ENCODE measurements at regions not wholly inside any gene's neighbourhood (a gene's known extent, or its start where the extent isn't known, plus 50 kb on each side); places are given as distances from the start of the nearest gene placed in this dataset.

DNA sequence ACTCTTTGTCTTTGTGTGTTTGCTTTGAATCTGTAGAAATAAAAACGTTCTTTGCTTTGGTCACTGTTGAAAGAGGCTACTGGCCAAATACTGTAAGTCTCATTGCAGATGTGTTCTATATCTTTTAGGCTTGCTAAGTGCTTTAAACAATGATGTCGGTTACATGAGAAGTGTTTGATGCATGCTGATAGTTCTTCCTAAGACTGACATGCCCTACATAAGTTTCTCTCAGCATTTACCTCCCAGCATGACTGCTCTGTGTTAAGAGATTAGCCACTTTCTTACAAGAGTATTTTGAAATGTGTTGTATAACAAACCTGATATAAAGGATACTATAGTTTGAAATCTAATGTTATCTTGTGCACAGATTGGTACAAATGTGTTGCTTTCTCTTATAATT lies 1088.7 kb downstream of the NSUN3 start:
- no peaks in the 10 kb centered on the region for H3K4me1 Mint-ChIP-seq
- no peak overlapping the region for H3K4me3 Mint-ChIP-seq
- no peaks in the 10 kb centered on the region for H3K9me3 Mint-ChIP-seq
- intact Hi-C loops (cut with micrococcal nuclease) = no loop called here
- no peak overlapping the region for H3K27ac Mint-ChIP-seq
- H3K36me3 Mint-ChIP-seq (ENCODE audit: low read depth) = no peaks in the 10 kb centered on the region
- H3K27me3 Mint-ChIP-seq = no peaks in the 10 kb centered on the region
- DNase-seq = no peak

DNA sequence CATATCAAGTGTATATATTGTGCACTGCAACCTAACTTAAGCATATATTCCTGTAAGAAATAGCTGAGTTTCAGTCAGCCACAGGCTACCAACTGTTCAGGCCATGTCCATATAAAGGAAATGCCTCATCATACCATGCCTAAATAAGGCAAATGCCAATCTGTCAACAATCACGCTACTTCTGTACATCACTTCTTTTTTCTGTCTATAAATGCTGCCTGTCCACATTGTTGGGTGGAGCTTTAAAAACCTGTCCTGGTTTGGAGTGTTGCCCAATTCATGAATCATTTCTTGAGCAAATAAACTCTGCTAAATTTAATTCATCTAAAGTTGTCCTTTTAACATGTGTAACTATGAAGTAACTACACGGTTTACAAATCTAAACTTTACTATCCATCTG lies 1091.9 kb downstream of the NSUN3 start:
- H3K36me3 Mint-ChIP-seq (ENCODE audit: low read depth) = no peaks in the 10 kb centered on the region
- peaks cover 8% of the 10 kb centered on the region for H3K9me3 Mint-ChIP-seq
- no peak for DNase-seq
- H3K27ac Mint-ChIP-seq = no peak overlapping the region
- no peaks in the 10 kb centered on the region for H3K27me3 Mint-ChIP-seq
- intact Hi-C loops (cut with micrococcal nuclease) = no loop called here
- H3K4me1 Mint-ChIP-seq = no peaks in the 10 kb centered on the region
- no peak overlapping the region for H3K4me3 Mint-ChIP-seq

DNA sequence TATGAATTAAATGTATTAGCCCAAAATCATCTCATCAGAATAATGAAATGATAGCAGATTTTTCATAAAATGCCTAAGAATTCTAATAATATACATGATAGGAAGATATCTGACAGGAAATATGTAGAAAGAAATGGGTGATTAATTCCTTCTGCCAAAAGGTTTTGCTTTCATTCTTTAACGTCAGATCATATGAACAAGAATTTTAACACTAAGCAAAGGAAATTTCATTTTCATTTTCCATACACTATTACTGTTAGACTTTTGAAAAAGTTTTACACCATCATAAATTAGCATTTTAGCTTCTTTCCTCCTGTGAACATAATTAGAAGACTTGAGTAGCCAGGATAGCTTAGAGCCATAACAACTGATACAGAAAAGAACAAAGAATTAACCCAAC lies 1099.9 kb downstream of the NSUN3 start:
- no peak for DNase-seq
- H3K4me1 Mint-ChIP-seq = no peaks in the 10 kb centered on the region
- intact Hi-C loops (cut with micrococcal nuclease) = no loop called here
- H3K36me3 Mint-ChIP-seq (ENCODE audit: low read depth) = no peaks in the 10 kb centered on the region
- no peak overlapping the region for H3K27ac Mint-ChIP-seq
- H3K27me3 Mint-ChIP-seq = no peaks in the 10 kb centered on the region
- H3K9me3 Mint-ChIP-seq = peaks cover 8% of the 10 kb centered on the region
- H3K4me3 Mint-ChIP-seq = no peak overlapping the region

DNA sequence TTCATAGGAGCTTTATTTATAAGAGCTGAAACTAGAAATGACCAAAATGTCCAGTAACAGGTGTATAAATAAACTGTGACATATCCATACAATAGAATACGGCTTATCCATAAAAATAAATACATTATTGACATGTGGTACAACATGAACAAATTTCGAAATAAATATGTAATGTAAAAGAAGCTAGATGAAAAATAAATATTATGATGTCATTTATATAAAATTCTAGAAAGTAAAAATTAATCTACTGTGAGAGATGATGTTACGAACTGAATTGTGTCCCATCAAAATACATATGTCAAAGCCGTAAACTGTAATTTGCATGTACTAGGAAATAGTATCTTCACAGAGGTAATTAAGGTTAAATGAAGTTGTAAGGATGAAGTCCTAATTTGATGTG lies 1104.9 kb downstream of the NSUN3 start:
- Mint-ChIP-seq H3K27ac (no peak overlapping the region), H3K4me1 (no peaks in the 10 kb centered on the region), H3K9me3 (peaks cover 5% of the 10 kb centered on the region), H3K27me3 (no peaks in the 10 kb centered on the region), H3K36me3 (ENCODE audit: low read depth) (no peaks in the 10 kb centered on the region), H3K4me3 (no peak overlapping the region)
- DNase-seq = no peak
- intact Hi-C loops (cut with micrococcal nuclease) = no loop called here

DNA sequence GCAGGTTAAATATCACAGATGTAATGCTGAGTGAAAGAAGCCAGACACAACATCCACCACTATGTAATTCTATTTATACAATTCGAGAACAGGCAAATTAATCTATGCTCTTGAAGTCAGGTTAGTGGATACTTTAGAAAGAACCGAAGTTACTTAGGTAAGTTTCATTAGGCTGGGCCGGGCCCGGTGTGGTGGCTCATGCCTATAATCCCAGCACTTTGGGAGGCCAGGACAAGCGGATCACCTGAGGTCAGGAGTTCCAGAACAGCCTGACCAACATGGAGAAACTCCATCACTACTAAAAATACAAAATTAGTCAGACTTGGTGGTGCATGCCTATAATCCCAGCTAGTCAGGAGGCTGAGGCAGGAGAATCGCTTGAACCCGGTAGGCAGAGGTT lies 1105.7 kb downstream of the NSUN3 start:
- H3K27me3 Mint-ChIP-seq = no peaks in the 10 kb centered on the region
- no peaks in the 10 kb centered on the region for H3K36me3 Mint-ChIP-seq (ENCODE audit: low read depth)
- peaks cover 5% of the 10 kb centered on the region for H3K9me3 Mint-ChIP-seq
- H3K27ac Mint-ChIP-seq = no peak overlapping the region
- H3K4me1 Mint-ChIP-seq = no peaks in the 10 kb centered on the region
- no peak for DNase-seq
- intact Hi-C loops (cut with micrococcal nuclease) = no loop called here
- H3K4me3 Mint-ChIP-seq = no peak overlapping the region

DNA sequence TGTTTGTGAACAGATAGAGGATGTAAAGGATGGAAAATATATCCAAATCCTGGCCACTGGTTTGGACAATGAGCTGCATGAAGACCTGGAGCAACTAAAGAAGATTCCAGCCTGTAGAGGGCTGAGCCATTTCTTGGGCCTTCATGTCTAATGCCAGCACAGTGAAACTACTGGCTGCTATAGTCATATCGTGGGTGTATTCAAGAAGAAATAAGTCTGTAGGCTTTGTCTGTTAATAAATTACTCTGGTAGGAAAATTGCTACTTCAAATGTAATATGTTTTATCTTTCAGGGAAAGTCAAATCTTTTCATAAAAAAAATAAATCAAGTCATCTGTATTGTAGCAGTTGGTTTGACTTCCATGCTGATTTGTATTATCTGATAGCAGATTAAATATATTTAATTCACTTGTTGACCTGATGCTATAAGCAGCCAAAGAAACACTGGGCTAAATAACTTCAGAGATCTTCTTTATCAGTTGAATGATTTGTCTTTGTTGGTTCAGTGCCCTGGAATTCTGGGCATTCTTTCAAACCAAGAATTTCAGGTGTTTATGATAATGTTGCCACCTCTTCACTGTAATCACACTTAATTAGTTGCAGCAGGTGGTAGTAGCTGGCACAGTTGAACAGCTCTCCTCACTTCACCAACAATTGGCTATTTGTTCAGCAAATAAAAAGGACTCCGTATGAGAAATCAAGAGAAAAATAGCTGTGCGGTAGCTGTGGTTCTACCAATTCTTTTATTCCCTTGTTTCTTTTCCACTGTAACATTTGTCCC lies 1109.5 kb downstream of the NSUN3 start:
- no peaks in the 10 kb centered on the region for H3K27me3 Mint-ChIP-seq
- intact Hi-C loops (cut with micrococcal nuclease) = no loop called here
- H3K4me1 Mint-ChIP-seq = no peaks in the 10 kb centered on the region
- H3K4me3 Mint-ChIP-seq = no peak overlapping the region
- no peak for DNase-seq
- H3K9me3 Mint-ChIP-seq = peaks cover 5% of the 10 kb centered on the region
- H3K36me3 Mint-ChIP-seq (ENCODE audit: low read depth) = no peaks in the 10 kb centered on the region
- H3K27ac Mint-ChIP-seq = no peak overlapping the region

DNA sequence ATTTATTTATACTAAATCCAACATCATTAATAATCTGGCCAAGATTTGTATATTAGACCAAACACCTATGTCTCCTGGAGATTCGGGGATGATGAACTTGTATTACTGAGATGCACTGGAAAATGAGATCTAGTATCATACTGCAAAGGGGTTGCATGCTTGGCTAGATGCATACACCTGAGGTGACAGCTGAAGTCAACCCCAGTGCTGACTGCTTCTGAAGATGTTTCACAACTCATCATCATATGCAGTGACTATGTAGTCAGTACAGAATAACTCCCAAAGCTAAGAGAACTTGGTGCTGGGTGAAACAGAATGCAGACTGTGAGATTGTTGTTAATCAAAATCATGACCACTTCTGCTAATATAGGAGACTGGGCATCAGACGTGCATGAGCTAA lies 1114.2 kb downstream of the NSUN3 start:
- H3K36me3 Mint-ChIP-seq (ENCODE audit: low read depth) = no peaks in the 10 kb centered on the region
- H3K27ac Mint-ChIP-seq = no peak overlapping the region
- no peaks in the 10 kb centered on the region for H3K4me1 Mint-ChIP-seq
- no peak overlapping the region for H3K4me3 Mint-ChIP-seq
- intact Hi-C loops (cut with micrococcal nuclease) = no loop called here
- peaks cover 2% of the 10 kb centered on the region for H3K9me3 Mint-ChIP-seq
- no peaks in the 10 kb centered on the region for H3K27me3 Mint-ChIP-seq
- DNase-seq = no peak

DNA sequence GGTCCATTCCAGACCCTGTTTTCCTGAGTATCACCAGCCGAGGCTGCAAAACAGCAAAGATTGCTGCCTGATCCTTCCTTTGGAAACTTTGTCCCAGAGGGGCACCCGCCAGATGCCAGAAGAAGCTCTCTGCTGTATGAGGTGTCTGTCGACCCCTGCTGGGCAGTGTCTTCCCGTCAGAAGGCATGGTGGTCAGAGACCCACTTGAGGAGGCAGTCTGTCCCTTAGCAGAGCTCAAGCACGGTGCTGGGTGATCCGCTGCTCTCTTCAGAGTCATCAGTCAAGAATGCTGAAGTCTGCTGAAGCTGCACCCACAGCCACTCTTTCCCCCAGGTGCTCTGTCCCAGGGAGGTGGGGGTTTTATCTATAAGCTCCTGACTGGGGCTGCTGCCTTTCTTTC lies 1121.2 kb downstream of the NSUN3 start:
- Mint-ChIP-seq H3K36me3 (ENCODE audit: low read depth) (no peaks in the 10 kb centered on the region), H3K27me3 (no peaks in the 10 kb centered on the region), H3K4me1 (no peaks in the 10 kb centered on the region), H3K4me3 (no peak overlapping the region), H3K9me3 (peaks cover 2% of the 10 kb centered on the region), H3K27ac (no peak overlapping the region)
- intact Hi-C loops (cut with micrococcal nuclease) = no loop called here
- DNase-seq = no peak

DNA sequence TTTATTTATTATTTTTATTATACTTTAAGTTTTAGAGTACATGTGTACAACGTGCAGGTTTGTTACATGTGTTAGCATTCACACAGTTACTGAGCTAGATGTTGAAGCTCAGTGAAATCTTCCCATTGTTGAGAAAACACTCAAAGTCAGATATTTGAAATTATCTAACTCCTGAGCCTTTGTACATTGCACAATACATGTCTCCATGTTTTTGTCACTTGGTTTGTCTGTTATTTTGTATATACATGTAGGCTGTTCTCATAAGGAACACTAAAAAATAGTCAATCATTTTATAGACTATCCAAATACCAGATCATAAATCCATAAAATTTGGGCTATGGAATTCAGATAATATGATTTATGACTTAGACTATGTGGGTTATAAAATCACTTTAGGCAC lies 1126.5 kb downstream of the NSUN3 start:
- intact Hi-C loops (cut with micrococcal nuclease) = no loop called here
- H3K4me3 Mint-ChIP-seq = no peak overlapping the region
- H3K9me3 Mint-ChIP-seq = no peaks in the 10 kb centered on the region
- H3K4me1 Mint-ChIP-seq = no peaks in the 10 kb centered on the region
- H3K27me3 Mint-ChIP-seq = no peaks in the 10 kb centered on the region
- H3K36me3 Mint-ChIP-seq (ENCODE audit: low read depth) = no peaks in the 10 kb centered on the region
- DNase-seq = no peak
- H3K27ac Mint-ChIP-seq = no peak overlapping the region

DNA sequence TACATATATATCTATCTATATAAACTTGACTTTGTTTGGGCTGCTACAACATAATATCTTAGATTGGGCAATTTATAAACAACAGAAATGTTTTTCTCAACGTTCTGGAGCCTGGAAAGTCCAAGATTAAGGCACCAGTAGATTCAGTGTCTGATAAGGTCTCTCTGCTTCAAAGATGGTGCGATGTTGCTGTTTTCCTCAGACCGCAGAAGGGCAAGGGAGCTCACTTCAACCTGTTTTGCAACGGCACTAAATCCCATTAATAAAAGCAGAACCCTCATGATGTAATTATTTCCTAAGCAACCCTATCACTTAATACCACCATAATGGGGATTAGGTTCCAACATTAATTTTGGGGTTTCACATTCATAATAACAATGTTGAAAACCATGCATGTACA lies 1134.8 kb downstream of the NSUN3 start:
- H3K4me1 Mint-ChIP-seq = no peaks in the 10 kb centered on the region
- H3K9me3 Mint-ChIP-seq = no peaks in the 10 kb centered on the region
- H3K27ac Mint-ChIP-seq = no peak overlapping the region
- no peaks in the 10 kb centered on the region for H3K36me3 Mint-ChIP-seq (ENCODE audit: low read depth)
- intact Hi-C loops (cut with micrococcal nuclease) = no loop called here
- no peak overlapping the region for H3K4me3 Mint-ChIP-seq
- no peaks in the 10 kb centered on the region for H3K27me3 Mint-ChIP-seq
- DNase-seq = no peak

DNA sequence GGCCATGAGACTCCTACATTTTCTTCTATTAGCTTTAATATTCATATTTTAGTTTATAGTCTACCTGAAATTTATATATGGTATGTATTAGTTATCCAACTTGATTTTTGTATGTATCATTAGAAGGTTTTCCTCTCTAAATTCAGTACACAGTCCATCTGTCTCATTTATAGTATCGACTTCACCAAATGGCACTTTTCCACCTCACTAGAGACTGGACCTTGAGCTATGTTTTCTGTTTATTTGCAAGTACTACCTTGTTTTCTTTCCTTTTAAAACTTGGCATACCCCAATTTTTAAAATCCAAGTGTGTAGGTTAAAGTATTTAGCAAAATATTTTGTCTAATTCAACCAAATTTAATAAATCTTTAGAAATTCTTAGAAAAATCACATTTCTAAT lies 1137.5 kb downstream of the NSUN3 start:
- intact Hi-C loops (cut with micrococcal nuclease) = no loop called here
- no peak overlapping the region for H3K27ac Mint-ChIP-seq
- peaks cover 5% of the 10 kb centered on the region for H3K9me3 Mint-ChIP-seq
- H3K4me3 Mint-ChIP-seq = no peak overlapping the region
- H3K4me1 Mint-ChIP-seq = no peaks in the 10 kb centered on the region
- no peak for DNase-seq
- H3K36me3 Mint-ChIP-seq (ENCODE audit: low read depth) = no peaks in the 10 kb centered on the region
- no peaks in the 10 kb centered on the region for H3K27me3 Mint-ChIP-seq

DNA sequence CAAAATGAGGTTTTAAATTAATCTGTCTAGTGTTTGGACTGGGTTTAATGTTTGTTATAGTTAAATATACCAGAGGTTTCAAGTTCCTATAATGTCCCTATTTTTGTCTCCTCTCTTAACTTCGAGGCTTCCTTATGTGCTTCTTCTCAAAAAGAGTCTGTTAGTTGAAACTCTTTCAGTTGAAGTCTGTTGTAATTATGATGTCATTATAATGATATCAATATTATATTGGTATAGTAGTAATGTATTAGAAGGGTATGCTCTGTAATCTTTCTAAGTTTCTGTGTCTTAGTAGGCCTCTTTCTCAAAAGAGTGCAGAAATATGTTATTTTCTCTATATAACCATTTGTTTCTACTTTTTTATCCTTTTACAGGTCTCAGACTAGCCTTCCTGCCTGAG lies 1148.0 kb downstream of the NSUN3 start:
- no peaks in the 10 kb centered on the region for H3K27me3 Mint-ChIP-seq
- intact Hi-C loops (cut with micrococcal nuclease) = no loop called here
- H3K27ac Mint-ChIP-seq = no peak overlapping the region
- H3K4me3 Mint-ChIP-seq = no peak overlapping the region
- H3K4me1 Mint-ChIP-seq = no peaks in the 10 kb centered on the region
- H3K9me3 Mint-ChIP-seq = no peaks in the 10 kb centered on the region
- no peak for DNase-seq
- no peaks in the 10 kb centered on the region for H3K36me3 Mint-ChIP-seq (ENCODE audit: low read depth)

DNA sequence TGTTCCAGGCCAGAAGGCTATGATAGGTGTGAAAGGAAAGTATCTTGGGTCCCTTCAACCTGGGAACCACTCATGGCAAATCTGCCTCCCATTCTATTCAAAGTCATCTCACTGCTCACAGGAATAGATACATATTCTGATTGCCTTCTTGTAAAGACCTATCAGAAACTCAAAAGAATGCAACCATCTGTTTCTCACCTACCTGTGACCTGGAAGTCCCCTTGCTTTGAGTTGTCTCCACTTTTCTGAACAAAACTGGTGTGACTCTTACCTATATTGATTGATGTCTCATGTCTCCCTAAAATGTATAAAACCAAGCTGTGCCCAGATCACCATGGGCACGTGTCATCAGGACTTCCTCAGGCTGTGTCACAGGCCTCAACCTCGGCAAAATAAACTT lies 1149.3 kb downstream of the NSUN3 start:
- intact Hi-C loops (cut with micrococcal nuclease) = no loop called here
- no peaks in the 10 kb centered on the region for H3K36me3 Mint-ChIP-seq (ENCODE audit: low read depth)
- no peaks in the 10 kb centered on the region for H3K9me3 Mint-ChIP-seq
- no peaks in the 10 kb centered on the region for H3K27me3 Mint-ChIP-seq
- no peaks in the 10 kb centered on the region for H3K4me1 Mint-ChIP-seq
- DNase-seq = no peak
- H3K4me3 Mint-ChIP-seq = no peak overlapping the region
- H3K27ac Mint-ChIP-seq = no peak overlapping the region

DNA sequence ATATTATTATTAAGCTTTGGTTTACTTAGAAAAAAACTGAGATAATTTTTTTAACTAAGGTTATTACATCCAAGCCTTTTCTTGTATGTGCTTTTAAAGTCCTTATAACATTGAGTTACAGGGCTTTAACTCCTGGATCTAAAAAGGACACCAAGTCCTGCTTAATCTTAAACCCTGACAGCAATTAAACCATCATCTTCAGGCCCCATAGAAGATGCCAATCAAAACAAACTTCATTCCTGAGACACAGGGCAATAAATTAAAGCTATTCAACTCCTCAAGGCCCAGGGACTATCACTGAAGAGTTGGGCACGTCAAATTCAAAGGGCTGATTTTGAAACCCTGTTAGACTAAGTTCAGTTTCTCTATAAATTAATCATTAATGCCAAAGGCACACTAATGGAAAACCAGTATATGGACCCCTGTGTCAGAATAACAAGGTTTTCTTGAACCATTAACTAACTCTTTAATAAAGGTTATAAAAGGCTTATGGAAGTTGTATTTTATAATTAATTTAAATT lies 1152.6 kb downstream of the NSUN3 start:
- no peak for DNase-seq
- no peaks in the 10 kb centered on the region for H3K27me3 Mint-ChIP-seq
- H3K4me3 Mint-ChIP-seq = no peak overlapping the region
- no peaks in the 10 kb centered on the region for H3K4me1 Mint-ChIP-seq
- intact Hi-C loops (cut with micrococcal nuclease) = no loop called here
- H3K36me3 Mint-ChIP-seq (ENCODE audit: low read depth) = no peaks in the 10 kb centered on the region
- no peak overlapping the region for H3K27ac Mint-ChIP-seq
- H3K9me3 Mint-ChIP-seq = no peaks in the 10 kb centered on the region

DNA sequence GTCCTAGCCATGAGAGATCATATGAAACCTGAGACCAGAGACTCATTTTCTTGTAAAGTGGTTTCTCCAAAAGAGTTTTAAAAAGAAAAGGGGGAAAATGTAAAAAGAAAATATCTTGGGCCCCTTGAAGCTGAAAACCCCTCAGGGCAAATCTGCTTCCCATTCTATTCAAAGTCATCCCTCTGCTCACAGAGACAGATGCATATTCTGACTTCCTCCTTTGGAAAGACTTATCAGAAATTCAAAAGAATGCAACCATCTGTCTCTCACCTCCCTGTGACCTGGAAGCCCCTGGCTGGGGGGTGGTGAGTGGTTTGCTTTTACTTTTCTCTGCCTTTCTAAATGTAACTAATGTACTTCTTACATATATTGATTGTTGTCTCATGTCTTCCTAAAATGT lies 1154.8 kb downstream of the NSUN3 start:
- Mint-ChIP-seq H3K4me3 (no peak overlapping the region), H3K4me1 (no peaks in the 10 kb centered on the region), H3K27me3 (no peaks in the 10 kb centered on the region), H3K9me3 (peaks cover 4% of the 10 kb centered on the region), H3K27ac (no peak overlapping the region), H3K36me3 (ENCODE audit: low read depth) (no peaks in the 10 kb centered on the region)
- DNase-seq = no peak
- intact Hi-C loops (cut with micrococcal nuclease) = no loop called here
